Skin epidermis (tissue), 12 donors: ENCODE measurements at regions not wholly inside any gene's neighbourhood (a gene's known extent, or its start where the extent isn't known, plus 50 kb on each side); places are given as distances from the start of the nearest gene placed in this dataset.

Experiments
- H3K27ac ChIP-seq, 21 experiments: fragments of 200-600 bp; sonication (generic) in 11 of 21; one replicate each; pipeline ENCODE4 v1.5.0; 2020; ENCODE audit warnings: mild to moderate bottlenecking in 3 of 21, inconsistent platforms in 2 of 21, moderate library complexity in 2 of 21
- H3K4me3 ChIP-seq, 7 experiments: fragments of 200-600 bp; sonication (generic) in 2 of 7; one replicate each; pipeline ENCODE4 v1.5.0; 2020; ENCODE audit warnings: inconsistent platforms in 2 of 7, mild to moderate bottlenecking in 2 of 7, moderate library complexity in 1 of 7

DNA sequence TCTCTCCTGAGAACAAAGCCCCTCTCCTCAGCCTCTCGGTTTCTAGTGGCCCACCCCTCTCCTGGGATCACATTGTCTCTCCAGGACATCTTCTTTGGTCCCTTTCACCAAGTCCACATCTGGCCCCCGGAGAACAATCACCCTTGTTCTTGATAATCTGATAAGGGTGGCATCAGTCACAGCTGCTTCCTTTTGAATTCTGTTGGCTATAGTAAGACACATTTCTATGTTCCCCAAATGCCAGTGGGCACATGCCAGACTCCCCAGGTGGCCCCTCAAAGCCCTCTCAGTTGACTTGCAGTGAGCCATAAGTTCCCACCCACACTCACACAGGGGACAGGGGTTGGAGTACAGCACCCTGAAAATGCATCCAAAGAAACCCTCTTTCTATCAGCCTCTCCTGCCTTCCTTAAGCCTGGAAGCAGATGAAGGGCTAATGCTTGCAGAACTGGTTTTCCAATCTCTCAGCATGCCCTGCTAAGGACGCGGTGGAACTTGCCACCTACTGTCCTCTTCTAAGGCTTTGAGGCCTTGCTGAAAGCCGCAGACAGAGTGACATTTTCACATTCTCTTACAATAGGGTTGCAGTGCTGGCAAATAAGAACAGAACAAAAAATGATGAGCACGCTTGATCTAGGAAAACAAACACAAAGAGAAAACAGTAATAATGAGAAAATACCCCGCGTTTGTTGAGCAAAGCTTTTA lies 101.3 kb upstream of the SLCO3A1 start:
- no peak overlapping the region for H3K27ac ChIP-seq
- H3K4me3 ChIP-seq, result no peak overlapping the region

DNA sequence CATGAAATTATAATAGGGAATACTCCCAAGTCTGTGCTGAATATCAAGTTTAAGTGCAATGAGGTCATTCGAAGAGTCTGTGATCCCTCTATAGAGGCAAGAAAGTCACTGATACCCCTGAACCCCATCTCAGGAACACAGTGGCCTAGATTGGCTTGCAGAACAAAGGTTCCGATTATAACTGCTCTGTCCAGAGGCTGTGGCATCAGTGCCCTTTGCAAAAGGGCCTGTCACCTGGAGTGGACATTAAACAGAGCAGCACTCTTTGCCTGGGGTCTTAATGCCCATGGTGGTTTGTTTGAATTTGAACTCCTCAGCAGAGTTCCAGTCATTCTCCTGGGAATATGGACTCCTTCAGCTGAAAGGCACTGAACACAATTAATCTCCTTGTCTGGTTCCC lies 93.9 kb upstream of the SLCO3A1 start:
- no peak overlapping the region for H3K27ac ChIP-seq
- no peak overlapping the region for H3K4me3 ChIP-seq

DNA sequence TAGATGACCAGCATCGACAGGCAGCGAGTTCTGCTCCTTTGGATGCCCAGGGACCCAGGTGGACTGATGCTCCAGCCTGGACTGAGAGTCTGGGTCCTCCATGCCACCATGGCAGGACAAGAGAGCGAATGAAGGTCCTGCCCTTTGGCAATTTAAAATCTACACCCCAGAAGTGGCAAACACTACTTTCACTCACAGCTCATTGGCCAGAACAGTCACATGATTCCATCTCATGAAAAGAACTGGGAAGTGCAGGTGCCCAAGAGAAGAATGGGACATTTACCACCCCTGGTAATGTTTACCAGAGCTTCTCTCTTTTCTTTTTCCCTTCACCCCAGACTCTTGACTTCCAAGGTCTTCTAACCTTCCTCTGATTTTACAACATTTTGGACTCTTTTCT lies 87.8 kb upstream of the SLCO3A1 start:
- Histone ChIP-seq H3K4me3 (no peak overlapping the region), H3K27ac (no peak overlapping the region)

- no peak overlapping the region for H3K4me3 ChIP-seq
- no peak overlapping the region for H3K27ac ChIP-seq
Observed at GRCh38 chr15:91769476-91769875, 84.0 kb upstream of the SLCO3A1 start.

DNA sequence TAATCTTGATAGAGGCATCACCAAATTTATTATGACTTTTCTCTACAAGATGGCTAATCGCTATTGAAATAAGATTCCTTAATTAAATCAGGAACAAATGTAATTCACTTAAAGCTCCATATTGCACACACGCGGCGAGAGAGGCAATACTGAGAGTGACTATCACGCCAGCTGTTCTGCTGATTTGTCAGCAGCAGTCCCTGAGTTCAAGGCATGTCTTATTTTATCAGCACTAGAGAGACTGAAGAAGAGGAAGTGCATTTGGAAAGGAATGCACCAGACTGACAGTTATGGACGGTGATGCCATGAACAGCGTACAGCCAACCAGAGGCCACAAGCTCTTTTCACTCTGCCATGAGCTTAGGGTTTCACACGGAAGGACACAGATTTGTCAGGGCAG lies 83.6 kb upstream of the SLCO3A1 start:
- no peak overlapping the region for H3K4me3 ChIP-seq
- no peak overlapping the region for H3K27ac ChIP-seq

DNA sequence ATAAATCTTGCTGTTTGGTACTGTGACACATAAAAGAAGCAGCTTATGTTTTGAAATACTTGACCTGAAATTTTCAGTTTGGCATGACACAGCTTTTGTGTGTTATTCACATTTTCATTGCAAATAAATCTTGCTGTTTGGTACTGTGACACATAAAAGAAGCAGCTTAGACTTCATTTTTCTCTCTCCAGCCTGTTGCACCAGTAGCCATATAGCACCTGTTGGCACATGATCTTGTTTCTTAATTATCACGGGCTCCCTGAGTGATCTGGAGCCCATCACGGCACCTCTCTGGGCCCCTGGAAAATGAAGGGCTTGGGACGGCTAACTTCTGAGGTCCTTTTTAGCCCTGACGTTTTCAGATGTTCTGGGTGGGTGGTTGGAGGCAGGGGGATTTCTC lies 77.4 kb upstream of the SLCO3A1 start:
- no peak overlapping the region for H3K4me3 ChIP-seq
- H3K27ac ChIP-seq, result no peak overlapping the region

DNA sequence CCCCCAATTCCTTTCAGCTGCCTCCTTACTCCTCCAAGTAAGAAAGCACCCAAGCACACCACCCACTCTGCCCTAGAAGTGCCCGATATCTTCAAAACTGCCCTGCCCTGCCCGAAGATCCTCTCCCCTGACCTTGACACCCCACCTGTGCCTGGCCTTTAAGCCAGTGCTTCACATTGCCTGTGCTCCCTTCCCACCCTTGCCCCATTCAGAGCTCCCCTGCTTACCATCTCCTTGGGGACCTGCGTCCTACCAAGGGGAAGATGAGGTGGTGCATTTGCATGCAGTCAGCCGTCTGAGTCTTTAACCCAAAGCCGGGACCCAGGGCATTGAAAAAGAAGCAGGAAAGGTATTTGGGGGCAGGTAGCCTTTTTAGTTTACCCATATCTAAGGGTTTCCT lies 73.5 kb upstream of the SLCO3A1 start:
- H3K4me3 ChIP-seq, result no peak overlapping the region
- no peak overlapping the region for H3K27ac ChIP-seq

DNA sequence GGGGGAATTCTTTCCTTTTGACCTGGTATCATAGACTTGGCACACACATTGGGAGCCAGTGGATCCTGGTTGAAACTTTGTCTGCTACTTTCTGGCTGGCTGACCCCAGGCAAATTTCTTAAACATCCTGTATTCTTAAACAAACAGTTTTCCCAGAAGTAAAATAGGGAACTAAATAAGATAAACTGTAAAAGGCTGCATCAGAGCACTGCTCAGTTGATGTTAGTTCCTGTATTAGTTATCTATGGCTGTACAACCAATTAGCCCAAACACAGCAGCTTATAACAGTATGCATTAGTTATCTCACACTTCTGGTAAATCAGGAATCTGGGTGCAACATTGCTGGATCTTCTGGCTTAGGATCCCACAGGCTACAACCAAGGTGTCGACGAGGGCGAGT lies 73.1 kb upstream of the SLCO3A1 start:
- H3K27ac ChIP-seq, result no peak overlapping the region
- no peak overlapping the region for H3K4me3 ChIP-seq

DNA sequence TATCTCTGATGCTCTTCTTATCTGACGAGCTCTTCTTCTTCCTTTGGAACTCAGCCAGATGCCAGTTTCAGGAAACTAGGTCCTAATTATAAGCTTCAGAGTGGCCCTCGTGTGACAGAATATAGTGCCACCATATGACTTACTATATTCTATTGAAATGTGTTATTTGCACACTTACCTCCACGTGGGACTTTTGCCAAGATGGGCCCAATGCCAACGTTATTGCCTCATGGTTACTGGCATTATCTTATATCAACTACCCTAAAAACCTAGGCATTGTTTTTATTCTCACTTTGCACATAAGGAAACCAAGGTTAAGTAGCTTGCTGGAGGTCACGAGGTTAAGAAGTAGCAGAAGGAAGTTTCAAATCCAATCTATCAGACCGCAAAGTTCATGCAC lies 71.3 kb upstream of the SLCO3A1 start:
- no peak overlapping the region for H3K4me3 ChIP-seq
- H3K27ac ChIP-seq, result no peak overlapping the region

DNA sequence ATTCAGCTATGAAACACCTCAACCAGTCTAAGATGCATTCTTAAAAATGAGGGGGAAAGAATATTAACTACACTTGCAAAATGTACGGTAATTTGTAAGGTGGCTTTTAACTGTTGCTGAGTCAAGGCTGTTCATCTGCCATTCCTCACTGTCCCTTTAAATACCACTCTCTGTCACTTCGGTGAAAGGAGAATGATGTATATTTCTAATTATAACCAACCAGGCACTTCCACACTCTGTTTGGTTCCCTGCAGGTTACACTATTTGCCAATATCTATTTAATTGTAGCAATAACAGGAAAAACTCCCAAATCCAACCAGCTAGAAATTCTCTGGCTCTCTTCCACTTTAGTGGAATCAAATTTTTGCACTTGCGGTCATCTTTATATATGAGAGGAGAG lies 70.5 kb upstream of the SLCO3A1 start:
- no peak overlapping the region for H3K27ac ChIP-seq
- no peak overlapping the region for H3K4me3 ChIP-seq

- no peak overlapping the region for H3K4me3 ChIP-seq
- no peak overlapping the region for H3K27ac ChIP-seq
Observed at GRCh38 chr15:91783451-91783850, 70.1 kb upstream of the SLCO3A1 start.

- no peak overlapping the region for H3K27ac ChIP-seq
- no peak overlapping the region for H3K4me3 ChIP-seq
Observed at GRCh38 chr15:91784973-91785709, 68.4 kb upstream of the SLCO3A1 start.

DNA sequence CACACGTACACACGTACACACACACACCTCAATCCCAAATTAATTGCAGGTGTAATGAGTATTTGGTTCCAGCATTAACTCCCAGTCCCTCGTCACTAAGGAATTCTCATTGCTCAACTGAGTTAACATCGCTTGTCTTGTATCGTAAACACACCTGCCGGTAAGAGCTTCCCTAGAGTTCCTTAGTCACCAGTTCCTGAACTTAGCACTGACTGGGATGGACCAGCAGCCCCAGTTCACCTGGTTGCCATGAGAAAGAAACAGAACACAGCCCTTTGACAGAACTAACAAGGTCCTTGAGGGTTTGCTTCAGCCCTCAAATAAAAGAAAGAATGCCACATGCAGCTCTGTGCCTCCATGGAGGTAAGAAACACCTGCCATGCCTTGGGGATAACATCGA lies 66.3 kb upstream of the SLCO3A1 start:
- H3K27ac ChIP-seq, result no peak overlapping the region
- no peak overlapping the region for H3K4me3 ChIP-seq

DNA sequence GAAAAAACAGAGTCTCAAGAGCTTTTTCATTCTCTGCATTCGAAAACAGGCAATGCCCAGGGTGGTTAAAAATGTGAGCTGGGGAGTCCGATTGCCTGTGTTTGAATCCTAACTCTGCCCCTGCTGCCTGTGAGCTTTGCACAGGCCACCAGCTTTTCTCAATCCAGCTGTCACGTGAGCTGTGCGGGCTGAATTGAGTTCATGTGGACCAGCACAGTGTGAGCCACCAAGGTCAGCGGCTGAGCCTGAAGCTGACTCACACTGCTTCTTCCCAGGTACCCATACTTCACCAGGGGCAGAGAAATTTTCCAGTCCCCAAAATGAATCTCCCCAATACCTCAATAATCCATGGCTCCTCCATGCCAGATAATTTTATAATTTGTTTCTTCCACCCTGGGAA lies 64.4 kb upstream of the SLCO3A1 start:
- Histone ChIP-seq H3K4me3 (no peak overlapping the region), H3K27ac (no peak overlapping the region)

DNA sequence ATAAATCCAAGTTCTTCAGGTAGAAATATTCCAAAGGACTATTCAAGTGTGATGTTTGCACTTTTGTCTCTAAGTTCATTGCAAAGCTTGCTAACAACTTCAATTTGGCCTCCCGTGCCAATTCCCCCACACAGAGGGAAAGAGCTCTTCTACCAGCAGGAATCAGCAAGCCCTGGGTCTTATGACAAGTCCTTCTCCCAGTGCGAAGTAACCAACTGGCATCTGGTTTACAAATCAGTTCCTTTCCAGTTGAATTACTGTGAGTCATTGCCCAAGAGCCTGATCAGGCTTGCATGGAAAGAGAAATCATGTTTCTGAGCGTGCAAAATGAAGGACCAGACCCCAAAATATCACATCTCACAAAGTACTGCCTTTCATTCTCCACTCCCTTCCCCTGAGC lies 62.7 kb upstream of the SLCO3A1 start:
- no peak overlapping the region for H3K4me3 ChIP-seq
- H3K27ac ChIP-seq, result no peak overlapping the region

DNA sequence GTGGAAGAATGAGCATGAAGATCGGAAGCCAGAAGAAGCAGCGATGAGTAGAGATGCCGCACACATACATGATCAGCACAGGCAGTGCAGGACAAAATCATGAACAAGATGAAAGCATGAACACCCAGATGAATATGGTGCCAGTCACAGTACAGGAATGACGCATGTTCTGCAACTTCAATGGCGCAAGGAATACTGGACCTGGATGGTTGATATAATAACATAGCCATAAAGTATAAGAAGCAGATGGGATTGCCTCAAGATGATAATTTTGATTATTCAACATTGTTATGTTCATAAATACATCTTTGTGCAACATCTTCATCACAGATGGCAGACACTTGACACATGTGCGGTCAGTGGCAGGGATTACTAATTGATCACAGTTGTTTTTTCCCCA lies 59.7 kb upstream of the SLCO3A1 start:
- no peak overlapping the region for H3K27ac ChIP-seq
- no peak overlapping the region for H3K4me3 ChIP-seq

GRCh38 chr15:91795235-91795634 lies 58.3 kb upstream of the SLCO3A1 start:
- no peak overlapping the region for H3K27ac ChIP-seq
- H3K4me3 ChIP-seq, result no peak overlapping the region

- Histone ChIP-seq H3K27ac (no peak overlapping the region), H3K4me3 (no peak overlapping the region)
Observed at GRCh38 chr15:91801836-91802534, 51.5 kb upstream of the SLCO3A1 start.

DNA sequence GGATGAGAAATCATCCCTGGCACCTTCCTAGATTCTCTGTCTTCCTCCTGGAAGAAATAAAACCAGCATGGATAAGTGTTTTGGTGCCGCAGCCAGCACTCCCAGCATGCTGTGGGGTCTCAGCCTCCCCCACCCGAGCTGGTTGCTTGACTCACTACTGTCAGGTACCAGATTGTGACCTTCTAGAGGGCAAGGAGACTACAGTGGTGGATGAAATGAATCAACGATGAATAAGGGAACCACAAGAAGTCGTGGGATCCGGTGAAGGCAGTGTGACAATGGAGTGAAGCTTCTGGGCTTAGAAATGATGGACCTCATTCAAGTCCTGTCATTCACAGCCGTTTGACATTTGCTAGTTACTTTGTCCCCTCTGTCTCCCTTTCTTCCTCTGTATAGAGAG lies 50.2 kb upstream of the SLCO3A1 start:
- Histone ChIP-seq H3K27ac (no peak overlapping the region), H3K4me3 (no peak overlapping the region)
